Fibroblast of skin of back (primary cell): ENCODE measurements at regions not wholly inside any gene's neighbourhood (a gene's known extent, or its start where the extent isn't known, plus 50 kb on each side); places are given as distances from the start of the nearest gene placed in this dataset.
"Not testable (repeated sequence)": the region's sequence is repeated elsewhere in the genome, so short reads cannot be mapped to it uniquely, and the experiment has no call there.

Experiments
- DNase-seq: peaks from one replicate; pipeline ENCODE4 v3.0.0-alpha.2; 2013

- no peak for DNase-seq
These were observed 253.9 kb downstream of the AGTPBP1 start for GRCh38 chr9:85487872-85488271.

GRCh38 chr9:85484235-85484634, 257.5 kb downstream of the AGTPBP1 start:
- no peak for DNase-seq

- DNase-seq: no peak
These were observed 258.5 kb downstream of the AGTPBP1 start for GRCh38 chr9:85483208-85483607.

- no peak for DNase-seq
These were observed 262.4 kb downstream of the AGTPBP1 start for GRCh38 chr9:85479305-85479704.

- no peak for DNase-seq
These were observed 262.9 kb downstream of the AGTPBP1 start for GRCh38 chr9:85478847-85479246.

- DNase-seq: not testable (repeated sequence)
These were observed 266.9 kb downstream of the AGTPBP1 start for GRCh38 chr9:85474896-85475295.

GRCh38 chr9:85471791-85472190, 270.0 kb downstream of the AGTPBP1 start:
- no peak for DNase-seq

- no peak for DNase-seq
These were observed 272.7 kb downstream of the AGTPBP1 start for GRCh38 chr9:85469041-85469440.

GRCh38 chr9:85466834-85467233, 274.9 kb downstream of the AGTPBP1 start:
- no peak for DNase-seq

- DNase-seq: not testable (repeated sequence)
These were observed 283.5 kb downstream of the AGTPBP1 start for GRCh38 chr9:85458114-85458864.

- DNase-seq: no peak
These were observed 287.9 kb downstream of the AGTPBP1 start for GRCh38 chr9:85453850-85454249.

GRCh38 chr9:85452841-85453240, 288.9 kb downstream of the AGTPBP1 start:
- no peak for DNase-seq

GRCh38 chr9:85451680-85452079, 290.1 kb downstream of the AGTPBP1 start:
- no peak for DNase-seq

- no peak for DNase-seq
These were observed 295.9 kb downstream of the AGTPBP1 start for GRCh38 chr9:85445887-85446286.

- DNase-seq: no peak
These were observed 297.5 kb downstream of the AGTPBP1 start for GRCh38 chr9:85444243-85444642.

- no peak for DNase-seq
These were observed 298.6 kb downstream of the AGTPBP1 start for GRCh38 chr9:85443190-85443598.

GRCh38 chr9:85439791-85440190, 302.0 kb downstream of the AGTPBP1 start:
- DNase-seq: no peak

GRCh38 chr9:85433956-85434355, 307.8 kb downstream of the AGTPBP1 start:
- not testable (repeated sequence) for DNase-seq

GRCh38 chr9:85433551-85433950, 308.2 kb downstream of the AGTPBP1 start:
- DNase-seq: not testable (repeated sequence)

- DNase-seq: no peak
These were observed 308.7 kb downstream of the AGTPBP1 start for GRCh38 chr9:85433046-85433445.

GRCh38 chr9:85432599-85432998, 309.2 kb downstream of the AGTPBP1 start:
- DNase-seq: no peak

- DNase-seq: peak; percentile 65
These were observed 310.2 kb downstream of the AGTPBP1 start for GRCh38 chr9:85431339-85432102.

- no peak for DNase-seq
These were observed 311.0 kb downstream of the AGTPBP1 start for GRCh38 chr9:85430659-85431338.
